Gastroesophageal sphincter (tissue), 3 donors: ENCODE measurements at regions not wholly inside any gene's neighbourhood (a gene's known extent, or its start where the extent isn't known, plus 50 kb on each side); places are given as distances from the start of the nearest gene placed in this dataset.

ENCODE experiments used
- POLR2A ChIP-seq, 2 donors: fragments of 450-650 bp; IDR thresholded peaks; one replicate each; pipeline ENCODE4 v1.6.1; 2017; ENCODE audit warnings: antibody characterized with exemption in 2 of 2, mild to moderate bottlenecking in 2 of 2, moderate library complexity in 1 of 2
- TF ChIP-seq, protein P1 (sequence below), 4 experiments: fragments of 200-600 bp in 2 of 4; fragments of 450-650 bp in 2 of 4; sonication (generic) in 1 of 4; IDR thresholded peaks; one replicate each; pipeline ENCODE4 v1.5.1; 2017 to 2019; ENCODE audit warnings: antibody characterized with exemption in 4 of 4, mild to moderate bottlenecking in 2 of 4, moderate library complexity in 2 of 4

DNA sequence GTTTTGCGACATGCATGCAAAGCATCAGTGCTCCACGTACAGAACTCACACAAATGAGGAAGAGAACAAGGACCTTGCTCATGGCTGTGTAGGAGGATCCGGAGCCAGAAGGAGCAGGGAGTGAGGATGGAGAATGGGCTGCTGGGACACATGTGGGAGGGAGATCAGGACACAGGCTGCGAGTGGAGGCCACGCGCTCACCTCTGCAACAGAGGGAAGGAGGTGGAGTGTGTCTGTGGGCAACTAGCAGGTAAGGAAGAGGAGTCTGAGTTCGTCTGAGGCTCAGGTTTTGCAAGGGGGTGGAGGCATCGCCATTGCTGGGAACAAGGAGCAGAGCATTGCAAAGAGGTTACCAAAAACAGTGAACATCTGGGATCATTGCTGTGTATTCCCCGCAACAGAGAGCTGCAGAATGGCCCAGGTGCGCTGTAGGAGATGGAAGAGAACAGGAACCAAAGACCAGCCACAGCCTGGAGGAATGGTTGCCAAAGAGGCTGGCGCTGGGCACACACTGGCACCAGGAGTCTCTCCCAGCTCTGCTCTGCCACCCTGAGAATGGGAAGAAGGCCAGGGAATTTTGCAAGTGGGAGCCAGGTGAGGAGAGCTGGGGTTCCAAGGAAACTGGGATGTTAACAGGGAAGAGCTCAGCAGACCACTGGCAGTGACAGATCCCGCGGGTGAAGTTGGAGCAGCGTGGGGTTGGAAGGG is 90.0 kb upstream of the RPS6KA2 start:
- TF ChIP-seq, protein P1, sequence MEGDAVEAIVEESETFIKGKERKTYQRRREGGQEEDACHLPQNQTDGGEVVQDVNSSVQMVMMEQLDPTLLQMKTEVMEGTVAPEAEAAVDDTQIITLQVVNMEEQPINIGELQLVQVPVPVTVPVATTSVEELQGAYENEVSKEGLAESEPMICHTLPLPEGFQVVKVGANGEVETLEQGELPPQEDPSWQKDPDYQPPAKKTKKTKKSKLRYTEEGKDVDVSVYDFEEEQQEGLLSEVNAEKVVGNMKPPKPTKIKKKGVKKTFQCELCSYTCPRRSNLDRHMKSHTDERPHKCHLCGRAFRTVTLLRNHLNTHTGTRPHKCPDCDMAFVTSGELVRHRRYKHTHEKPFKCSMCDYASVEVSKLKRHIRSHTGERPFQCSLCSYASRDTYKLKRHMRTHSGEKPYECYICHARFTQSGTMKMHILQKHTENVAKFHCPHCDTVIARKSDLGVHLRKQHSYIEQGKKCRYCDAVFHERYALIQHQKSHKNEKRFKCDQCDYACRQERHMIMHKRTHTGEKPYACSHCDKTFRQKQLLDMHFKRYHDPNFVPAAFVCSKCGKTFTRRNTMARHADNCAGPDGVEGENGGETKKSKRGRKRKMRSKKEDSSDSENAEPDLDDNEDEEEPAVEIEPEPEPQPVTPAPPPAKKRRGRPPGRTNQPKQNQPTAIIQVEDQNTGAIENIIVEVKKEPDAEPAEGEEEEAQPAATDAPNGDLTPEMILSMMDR (IDR thresholded peaks at IDR 0.05): no peak
- no peak for TF ChIP-seq POLR2A (IDR thresholded peaks at IDR 0.05)
